HG02759 (cell line): ENCODE measurements at regions not wholly inside any gene's neighbourhood (a gene's known extent, or its start where the extent isn't known, plus 50 kb on each side); places are given as distances from the start of the nearest gene placed in this dataset.
A peak's percentile ranks its signal among the peaks of the same experiment; 100 is the strongest.

Experiments
- ATAC-seq: cut with Tn5 transposase; IDR thresholded peaks from one replicate; pipeline ENCODE4 v1.9.1; 2021; ENCODE audit warnings: mild to moderate bottlenecking, moderate library complexity; ENCODE audit not compliant: unreplicated experiment

- ATAC-seq = peak; percentile 94
These were observed 85.0 kb upstream of the UBL3 start for GRCh38 chr13:29935309-29935981.

- no peak for ATAC-seq
These were observed 84.3 kb upstream of the UBL3 start for GRCh38 chr13:29934531-29935308.

- ATAC-seq = no peak
These were observed 83.0 kb upstream of the UBL3 start for GRCh38 chr13:29933401-29933800.

- no peak for ATAC-seq
These were observed 81.3 kb upstream of the UBL3 start for GRCh38 chr13:29931696-29932095.

- ATAC-seq = no peak
These were observed 78.8 kb upstream of the UBL3 start for GRCh38 chr13:29929062-29929847.

- no peak for ATAC-seq
These were observed 75.7 kb upstream of the UBL3 start for GRCh38 chr13:29926098-29926476.

GRCh38 chr13:29925457-29926097 is 75.2 kb upstream of the UBL3 start:
- ATAC-seq = no peak

GRCh38 chr13:29924482-29925350 is 74.3 kb upstream of the UBL3 start:
- no peak for ATAC-seq

- peak; percentile 68 for ATAC-seq
These were observed 73.4 kb upstream of the UBL3 start for GRCh38 chr13:29923554-29924481.

- no peak for ATAC-seq
These were observed 72.5 kb upstream of the UBL3 start for GRCh38 chr13:29922896-29923295.

- no peak for ATAC-seq
These were observed 71.9 kb upstream of the UBL3 start for GRCh38 chr13:29922281-29922821.

GRCh38 chr13:29921542-29921941 is 71.1 kb upstream of the UBL3 start:
- no peak for ATAC-seq

GRCh38 chr13:29920025-29920643 is 69.7 kb upstream of the UBL3 start:
- no peak for ATAC-seq

- no peak for ATAC-seq
These were observed 68.4 kb upstream of the UBL3 start for GRCh38 chr13:29918845-29919244.

- no peak for ATAC-seq
These were observed 67.2 kb upstream of the UBL3 start for GRCh38 chr13:29917650-29918049.

GRCh38 chr13:29914581-29914980 is 64.2 kb upstream of the UBL3 start:
- ATAC-seq = no peak

GRCh38 chr13:29911781-29912418 is 61.5 kb upstream of the UBL3 start:
- ATAC-seq = no peak
